ENCODE measurements at regions not wholly inside any gene's neighbourhood (a gene's known extent, or its start where the extent isn't known, plus 50 kb on each side); places are given as distances from the start of the nearest gene placed in this dataset.

GRCh38 chr7:120089968-120090367, 183.0 kb upstream of the KCND2 start:
- TF ChIP-seq CTCF (IDR thresholded peaks at IDR 0.05) (no peak), POLR2AphosphoS5 (IDR thresholded peaks at IDR 0.05) (no peak), POLR2A (IDR thresholded peaks at IDR 0.05) (no peak)
